ENCODE measurements at regions not wholly inside any gene's neighbourhood (a gene's known extent, or its start where the extent isn't known, plus 50 kb on each side); places are given as distances from the start of the nearest gene placed in this dataset.
A peak's percentile ranks its signal among the peaks of the same experiment; 100 is the strongest.

GRCh38 chr2:116645155-116645554, 1169.3 kb upstream of the DDX18 start:
- no peak for DNase-seq

GRCh38 chr2:116668691-116669090, 1145.8 kb upstream of the DDX18 start:
- no peak for DNase-seq

- no peak for DNase-seq
Observed at GRCh38 chr2:116669782-116670181, 1144.7 kb upstream of the DDX18 start.

GRCh38 chr2:116674188-116674587, 1140.3 kb upstream of the DDX18 start:
- DNase-seq: no peak

- DNase-seq: no peak
Observed at GRCh38 chr2:116676776-116677175, 1137.7 kb upstream of the DDX18 start.

- no peak for DNase-seq
Observed at GRCh38 chr2:116680256-116680936, 1134.1 kb upstream of the DDX18 start.

- DNase-seq: no peak
Observed at GRCh38 chr2:116687371-116687770, 1127.1 kb upstream of the DDX18 start.

GRCh38 chr2:116692988-116693387, 1121.5 kb upstream of the DDX18 start:
- no peak for DNase-seq

GRCh38 chr2:116696223-116696622, 1118.3 kb upstream of the DDX18 start:
- DNase-seq: peak; percentile 61

- no peak for DNase-seq
Observed at GRCh38 chr2:116696903-116697302, 1117.6 kb upstream of the DDX18 start.

GRCh38 chr2:116706396-116706795, 1108.1 kb upstream of the DDX18 start:
- no peak for DNase-seq

- no peak for DNase-seq
Observed at GRCh38 chr2:116716038-116716437, 1098.5 kb upstream of the DDX18 start.

GRCh38 chr2:116716444-116716843, 1098.0 kb upstream of the DDX18 start:
- DNase-seq: no peak

- no peak for DNase-seq
Observed at GRCh38 chr2:116717832-116718231, 1096.7 kb upstream of the DDX18 start.

GRCh38 chr2:116718451-116718850, 1096.0 kb upstream of the DDX18 start:
- DNase-seq: no peak

- peak; percentile 80 for DNase-seq
Observed at GRCh38 chr2:116719836-116720235, 1094.7 kb upstream of the DDX18 start.

GRCh38 chr2:116724550-116724949, 1089.9 kb upstream of the DDX18 start:
- DNase-seq: no peak

GRCh38 chr2:116732322-116732721, 1082.2 kb upstream of the DDX18 start:
- DNase-seq: no peak

GRCh38 chr2:116733699-116734098, 1080.8 kb upstream of the DDX18 start:
- peak; percentile 59 for DNase-seq

- no peak for DNase-seq
Observed at GRCh38 chr2:116737951-116738350, 1076.5 kb upstream of the DDX18 start.

GRCh38 chr2:116747103-116747502, 1067.4 kb upstream of the DDX18 start:
- DNase-seq: no peak

GRCh38 chr2:116749994-116750393, 1064.5 kb upstream of the DDX18 start:
- no peak for DNase-seq

- DNase-seq: no peak
Observed at GRCh38 chr2:116754381-116755101, 1060.0 kb upstream of the DDX18 start.

- no peak for DNase-seq
Observed at GRCh38 chr2:116761864-116762263, 1052.6 kb upstream of the DDX18 start.

- DNase-seq: no peak
Observed at GRCh38 chr2:116769514-116769913, 1045.0 kb upstream of the DDX18 start.

All from NCI-H1092 treated with DMSO at 0.1 percent for 48 hours (cell line).